HT-29 (cell line): ENCODE measurements at regions not wholly inside any gene's neighbourhood (a gene's known extent, or its start where the extent isn't known, plus 50 kb on each side); places are given as distances from the start of the nearest gene placed in this dataset.
A peak's percentile ranks its signal among the peaks of the same experiment; 100 is the strongest.

Experiments
- DNase-seq: peaks from one replicate; pipeline ENCODE4 v3.0.0-alpha.2; 2015; ENCODE audit warnings: low spot score

- no peak for DNase-seq
Observed at GRCh38 chr2:234285541-234285940, 211.3 kb downstream of the ARL4C start.

GRCh38 chr2:234279637-234280036 lies 217.2 kb downstream of the ARL4C start:
- no peak for DNase-seq

DNA sequence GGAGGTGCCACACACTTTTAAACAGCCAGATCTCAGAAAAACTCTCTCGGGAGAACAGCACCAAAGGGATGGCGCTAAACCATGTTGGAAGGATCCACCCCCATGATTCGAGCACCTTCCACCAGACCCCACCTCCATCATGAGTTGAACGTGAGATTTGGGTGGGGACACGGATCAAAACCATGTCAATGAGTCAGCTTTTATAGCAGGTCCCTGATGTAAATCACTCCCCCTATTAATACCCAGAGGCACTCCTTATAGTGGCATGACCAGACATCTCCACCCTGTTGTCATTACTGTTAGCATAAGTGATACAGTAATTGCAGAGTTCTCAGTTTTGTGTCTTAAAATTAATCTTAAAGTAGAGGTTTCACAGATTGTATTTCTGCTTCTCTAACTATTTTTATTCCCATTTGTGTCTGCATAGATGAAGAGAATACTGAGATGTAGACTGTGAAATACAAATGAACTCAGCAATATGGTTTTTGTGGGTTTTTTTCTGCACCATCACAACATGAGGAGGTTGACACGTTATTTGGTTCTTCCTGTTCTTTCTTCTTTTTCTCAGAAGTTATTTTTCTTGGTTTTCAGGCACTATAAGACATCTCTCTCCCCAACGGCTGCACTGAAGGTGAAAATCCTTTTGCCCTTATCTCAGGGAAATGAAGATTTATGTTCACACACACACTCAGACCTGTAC lies 218.2 kb downstream of the ARL4C start:
- DNase-seq: no peak

DNA sequence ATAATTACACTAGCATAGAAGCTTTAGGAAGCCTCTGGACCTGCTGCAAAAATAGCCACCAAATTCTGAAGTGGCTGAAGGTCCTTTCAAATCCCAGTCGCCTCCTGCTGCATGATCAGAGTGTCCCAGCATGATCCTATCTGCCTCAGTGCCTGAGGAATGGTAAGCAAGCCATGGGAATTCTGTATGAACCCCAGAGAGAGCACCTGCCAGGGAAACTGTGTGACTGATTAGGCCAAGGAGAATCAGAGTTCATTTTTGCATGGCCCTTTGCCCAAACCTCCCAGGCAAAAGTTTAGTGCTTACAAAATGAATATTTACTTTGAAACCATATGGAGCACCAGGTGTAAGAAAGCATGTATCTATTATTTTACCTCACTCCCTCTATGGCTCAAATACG lies 221.4 kb downstream of the ARL4C start:
- DNase-seq: no peak

DNA sequence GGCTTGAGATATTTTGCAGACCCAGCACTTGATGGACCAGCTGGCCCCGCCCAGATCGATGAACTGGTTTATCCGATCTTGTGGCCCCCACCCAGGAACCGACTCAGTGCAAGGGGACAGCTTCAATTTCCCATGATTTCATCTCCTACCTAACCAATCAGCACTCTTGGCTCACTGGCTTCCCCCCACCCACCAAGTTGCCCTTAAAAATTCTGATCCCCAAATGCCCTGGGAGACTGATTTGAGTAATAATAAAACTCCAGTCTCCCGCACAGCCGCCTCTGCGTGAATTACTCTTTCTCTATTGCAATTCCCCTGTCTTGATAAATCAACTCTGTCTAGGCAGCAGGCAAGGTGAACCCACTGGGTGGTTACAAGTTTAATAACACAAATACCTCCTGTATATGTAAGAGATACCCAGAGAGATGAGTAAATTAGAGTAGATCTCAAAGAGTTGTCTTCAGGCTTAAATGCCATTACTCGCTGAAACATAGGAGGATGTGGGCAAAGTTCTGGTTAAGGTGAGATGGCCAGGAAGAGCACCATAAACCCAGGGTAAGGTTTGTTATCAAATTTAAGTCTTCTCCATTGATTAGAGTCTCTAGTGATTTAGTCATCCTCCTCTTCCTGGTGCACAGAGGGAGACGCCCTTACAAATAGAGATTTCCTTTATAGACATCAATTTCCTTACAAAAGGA lies 222.8 kb downstream of the ARL4C start:
- no peak for DNase-seq

DNA sequence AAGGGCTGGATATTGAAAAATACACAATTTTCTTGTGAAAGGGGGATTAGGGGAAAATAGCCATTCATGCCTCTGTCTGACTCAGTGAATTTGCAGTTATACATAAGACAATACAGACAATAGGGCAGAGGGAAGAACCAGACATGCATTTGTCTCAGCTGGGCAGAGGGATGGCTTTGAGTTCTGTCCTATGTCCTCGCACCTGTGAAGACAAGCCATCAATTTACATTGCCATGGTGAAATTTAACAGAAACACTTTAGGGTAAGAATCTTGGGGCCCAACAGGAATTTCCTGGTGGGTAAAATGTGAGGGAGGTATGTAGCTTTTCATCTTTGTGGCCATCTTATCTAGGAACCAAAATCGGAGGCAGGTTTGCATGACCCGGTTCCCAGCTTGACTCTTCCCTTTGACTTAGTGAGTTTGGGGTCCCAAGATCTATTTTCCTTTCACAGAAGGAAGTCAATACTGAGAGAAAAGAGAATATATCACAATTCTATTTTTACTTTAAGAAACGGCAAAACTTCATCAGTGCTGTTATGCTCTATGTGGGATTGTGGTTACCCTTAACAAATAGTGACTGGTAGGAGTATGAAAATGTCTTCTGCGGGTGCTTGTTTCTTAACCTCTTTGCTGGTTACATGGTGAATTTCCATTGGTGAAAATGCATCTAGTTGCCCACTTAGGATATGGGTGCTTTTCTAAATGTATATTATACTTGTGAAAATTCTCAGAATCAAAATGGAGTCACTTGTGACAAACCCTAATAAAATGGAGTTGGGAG lies 221.8 kb downstream of the SPP2 start:
- DNase-seq: no peak

- no peak for DNase-seq
Observed at GRCh38 chr2:234271338-234271737, 220.8 kb downstream of the SPP2 start.

DNA sequence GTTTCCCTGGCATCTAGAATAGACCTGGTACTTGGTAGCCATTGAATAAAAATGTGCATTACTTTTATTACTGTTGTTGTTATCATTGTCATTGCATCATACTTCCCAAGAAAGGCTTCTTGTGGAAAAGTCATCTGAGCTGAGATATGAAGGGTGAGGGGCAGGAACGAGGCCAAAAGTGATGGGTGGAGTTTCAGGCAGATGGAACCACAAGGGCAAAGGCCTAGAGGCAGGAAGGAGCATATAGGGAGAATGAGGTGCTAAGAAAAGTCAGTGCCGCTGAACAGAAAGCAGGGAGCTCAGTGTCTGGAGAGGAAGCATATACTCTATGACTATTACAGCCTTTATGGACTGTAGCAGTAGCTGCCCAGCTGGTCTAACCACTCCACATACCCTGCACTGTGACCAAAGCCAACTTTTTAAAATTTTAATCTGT lies 219.3 kb downstream of the SPP2 start:
- DNase-seq: no peak

GRCh38 chr2:234267534-234267933 lies 217.0 kb downstream of the SPP2 start:
- DNase-seq: no peak

GRCh38 chr2:234266952-234267351 lies 216.4 kb downstream of the SPP2 start:
- DNase-seq: no peak

DNA sequence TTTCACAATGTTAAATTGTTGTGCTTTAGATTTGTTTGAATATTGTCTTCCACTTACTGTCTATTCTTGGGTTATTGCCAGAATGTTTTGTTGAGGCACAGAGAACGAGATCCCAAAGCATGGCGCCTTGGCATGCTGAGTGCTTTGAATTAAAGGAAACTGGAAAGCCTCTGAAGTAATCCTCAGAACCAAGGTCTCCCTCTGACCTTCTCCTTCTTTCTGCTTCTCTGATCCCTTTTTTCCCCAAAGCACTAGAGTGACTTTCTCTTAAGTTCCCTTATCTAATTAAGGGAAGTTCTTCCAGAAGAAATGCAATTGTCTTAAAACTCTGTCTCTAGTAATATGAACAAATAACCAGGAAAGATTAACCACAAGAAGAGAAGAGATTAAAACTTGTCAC lies 214.7 kb downstream of the SPP2 start:
- no peak for DNase-seq

DNA sequence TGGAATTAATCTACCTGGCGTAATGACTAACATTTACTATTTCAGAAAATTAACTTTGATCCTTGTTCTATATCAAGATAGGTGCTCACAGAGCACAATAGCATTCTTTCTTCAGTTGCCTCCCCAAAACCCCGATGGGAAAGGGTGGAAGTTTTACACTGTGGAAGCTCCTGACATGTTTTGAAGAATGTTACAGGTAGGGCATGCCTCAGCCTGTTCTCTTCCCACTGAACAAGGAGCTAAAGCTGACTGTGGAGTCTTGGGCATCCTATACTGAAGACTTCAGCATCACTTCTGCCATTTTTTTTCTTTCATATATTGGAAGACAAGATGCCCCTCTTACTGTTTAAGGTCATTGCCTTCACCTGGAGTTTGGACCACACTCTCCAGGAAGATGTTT lies 211.2 kb downstream of the SPP2 start:
- no peak for DNase-seq

DNA sequence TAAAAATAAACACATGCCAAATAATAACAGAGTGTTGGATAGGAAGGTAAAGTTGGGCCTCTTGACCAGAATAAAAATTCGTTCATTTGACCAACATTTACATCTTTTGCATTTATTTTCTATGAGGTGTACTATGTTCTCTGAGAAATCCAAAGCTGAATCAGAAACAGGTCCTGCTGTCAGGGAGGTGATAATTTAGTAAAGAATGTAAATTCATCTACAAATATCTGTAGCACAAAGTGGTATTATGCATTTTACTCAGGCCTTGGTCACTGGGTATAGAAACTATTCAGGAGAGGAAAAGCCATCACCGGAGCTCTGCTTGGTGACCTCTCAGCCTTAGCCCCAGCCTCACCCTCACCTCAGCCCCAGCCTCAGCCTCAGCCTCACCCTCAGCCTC lies 208.9 kb downstream of the SPP2 start:
- DNase-seq: no peak

GRCh38 chr2:234258562-234259141 lies 208.2 kb downstream of the SPP2 start:
- DNase-seq: peak; percentile 36

GRCh38 chr2:234257859-234258561 lies 207.5 kb downstream of the SPP2 start:
- DNase-seq: peak; percentile 87

GRCh38 chr2:234256516-234256915 lies 206.0 kb downstream of the SPP2 start:
- DNase-seq: no peak

DNA sequence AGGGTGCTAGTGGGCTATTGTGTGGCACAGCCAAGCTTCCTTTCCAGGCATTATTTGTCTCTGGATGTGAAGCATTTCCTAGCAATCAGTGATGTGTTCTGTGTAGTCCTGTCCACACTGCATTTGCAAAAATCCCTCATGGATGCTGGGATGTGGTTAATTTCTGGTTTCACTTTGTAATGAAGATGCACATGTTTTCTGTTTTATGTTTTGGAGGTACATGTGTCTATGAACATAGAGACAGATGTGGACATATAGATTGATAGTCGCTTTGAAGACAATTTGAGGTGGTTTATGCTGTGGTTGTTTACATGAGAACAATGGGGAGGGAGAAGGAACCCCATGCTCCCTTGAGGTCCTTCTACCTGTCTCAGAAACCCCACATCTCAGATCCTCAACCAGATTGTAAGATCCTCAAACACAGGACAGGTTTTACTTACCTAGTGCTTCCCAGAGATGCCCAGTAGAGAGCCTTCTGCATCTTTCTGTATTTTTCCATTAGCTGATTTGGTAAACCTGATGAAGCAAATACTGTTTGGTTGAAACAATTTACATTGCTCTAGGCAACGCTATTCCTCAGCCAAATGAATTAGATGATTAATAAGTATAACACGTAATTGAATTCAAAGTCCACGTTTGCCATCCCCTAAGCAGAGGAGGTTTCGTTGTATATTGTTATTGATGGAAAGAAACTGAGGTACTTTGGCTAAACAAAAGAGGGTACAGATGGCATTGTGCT lies 204.4 kb downstream of the SPP2 start:
- DNase-seq: no peak

DNA sequence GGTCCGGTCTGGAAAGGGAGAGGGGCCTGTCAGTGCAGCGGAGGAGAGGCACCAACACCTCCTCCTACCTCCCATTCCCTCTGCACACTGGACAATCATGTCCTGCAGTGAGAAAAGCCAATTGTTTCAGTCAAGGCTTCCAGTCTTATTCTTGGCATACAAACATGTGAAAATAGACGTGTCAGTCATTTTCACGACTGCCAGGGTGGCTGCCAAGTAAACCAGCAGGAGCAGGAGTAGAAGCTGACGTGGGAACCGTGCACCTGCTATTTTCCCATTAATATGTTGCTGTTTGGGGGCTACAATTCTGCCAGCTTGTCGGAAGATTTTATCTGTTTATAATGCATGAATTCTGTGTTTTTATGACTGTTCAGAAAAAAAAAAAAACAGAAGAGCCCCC lies 202.3 kb downstream of the SPP2 start:
- DNase-seq: no peak

- DNase-seq: peak; percentile 73
Observed at GRCh38 chr2:234251326-234252271, 201.1 kb downstream of the SPP2 start.

GRCh38 chr2:234250926-234251325 lies 200.4 kb downstream of the SPP2 start:
- no peak for DNase-seq
